Smooth muscle cell (in vitro differentiated cells): ENCODE measurements at regions not wholly inside any gene's neighbourhood (a gene's known extent, or its start where the extent isn't known, plus 50 kb on each side); places are given as distances from the start of the nearest gene placed in this dataset.

ENCODE experiments used
- DNase-seq: peaks from one replicate; lab custom pipeline; 2025; ENCODE audit not compliant: unreplicated experiment; lab: John Stamatoyannopoulos, UW
- H2AFZ ChIP-seq: fragments of 200-600 bp; sonication (generic); 2 replicates; pipeline ENCODE4 v1.6.0; 2016; ENCODE audit warnings: antibody characterized with exemption, low read depth, mild to moderate bottlenecking
- H3F3A ChIP-seq: fragments of 200-600 bp; sonication (generic); 2 replicates; pipeline ENCODE4 v1.6.0; 2017; ENCODE audit warnings: antibody characterized with exemption, low read depth
- H3K27ac ChIP-seq: fragments of 200-600 bp; sonication (generic); 2 replicates; pipeline ENCODE4 v1.5.1; 2016; ENCODE audit warnings: low read depth, mild to moderate bottlenecking
- H3K27me3 ChIP-seq: fragments of 200-600 bp; sonication (generic); 2 replicates; pipeline ENCODE4 v1.6.1; 2016; ENCODE audit warnings: low read depth, mild to moderate bottlenecking
- H3K36me3 ChIP-seq: fragments of 200-600 bp; sonication (generic); 2 replicates; pipeline ENCODE4 v1.5.1; 2016; ENCODE audit warnings: low read depth
- H3K4me1 ChIP-seq: fragments of 200-600 bp; sonication (generic); 2 replicates; pipeline ENCODE4 v1.5.1; 2016; ENCODE audit warnings: low read depth
- H3K4me2 ChIP-seq: fragments of 200-600 bp; sonication (generic); 2 replicates; pipeline ENCODE4 v1.6.0; 2016; ENCODE audit warnings: mild to moderate bottlenecking
- H3K4me3 ChIP-seq: fragments of 200-600 bp; sonication (generic); 2 replicates; pipeline ENCODE4 v1.5.1; 2016; ENCODE audit warnings: mild to moderate bottlenecking
- H3K79me2 ChIP-seq: fragments of 200-600 bp; sonication (generic); 2 replicates; pipeline ENCODE4 v1.6.0; 2016; ENCODE audit warnings: low read depth, mild to moderate bottlenecking
- H3K9ac ChIP-seq: fragments of 200-600 bp; sonication (generic); 2 replicates; pipeline ENCODE4 v1.6.0; 2016; ENCODE audit warnings: low read depth
- H3K9me3 ChIP-seq: fragments of 200-600 bp; sonication (generic); replicated peaks from 2 replicates; pipeline ENCODE4 v1.5.1; 2016; ENCODE audit warnings: low read depth
- H4K20me1 ChIP-seq: fragments of 200-600 bp; sonication (generic); 2 replicates; pipeline ENCODE4 v1.6.0; 2016; ENCODE audit warnings: low read depth
- CTCF ChIP-seq: fragments of 200-600 bp; sonication (generic); IDR thresholded peaks from 2 replicates; pipeline ENCODE4 v1.5.1; 2017; ENCODE audit warnings: borderline replicate concordance, mild to moderate bottlenecking, antibody characterized with exemption; ENCODE audit not compliant: insufficient read depth, poor library complexity, severe bottlenecking
- WGBS: methylation state at CpG from one replicate; pipeline ENCODE4 v1.1.7; 2016; ENCODE audit warnings: low lambda C conversion rate; 5-methylcytosine and 5-hydroxymethylcytosine counted together

- Histone ChIP-seq H2AFZ (peak overlapping the region; percentile 81), H3K27me3 (no peaks in the 10 kb centered on the region), H3K9ac (no peak overlapping the region), H3K27ac (no peak overlapping the region), H3K79me2 (no peaks in the 10 kb centered on the region), H3K4me2 (peak overlapping the region; percentile 77), H3K9me3 (no peaks in the 10 kb centered on the region), H3K4me3 (no peak overlapping the region), H3K36me3 (no peaks in the 10 kb centered on the region), H4K20me1 (no peaks in the 10 kb centered on the region), H3F3A (peaks cover 6% of the 10 kb centered on the region), H3K4me1 (peaks cover 5% of the 10 kb centered on the region)
- WGBS = 4% methylated on average over 3 of the region's 3 CpGs
- peak; percentile 92 for TF ChIP-seq CTCF
- no peak for DNase-seq
Measured at GRCh38 chr9:26326563-26326962, 566.0 kb downstream of the CAAP1 start.

GRCh38 chr9:26325444-26325829 lies 567.2 kb downstream of the CAAP1 start:
- peaks cover 5% of the 10 kb centered on the region for H3K4me1 ChIP-seq
- TF ChIP-seq CTCF = no peak
- H4K20me1 ChIP-seq = no peaks in the 10 kb centered on the region
- H2AFZ ChIP-seq = peak overlapping the region; percentile 81
- H3K4me2 ChIP-seq = peak overlapping the region; percentile 77
- no peak overlapping the region for H3K4me3 ChIP-seq
- peak overlapping the region; percentile 61 for H3K27ac ChIP-seq
- peaks cover 6% of the 10 kb centered on the region for H3F3A ChIP-seq
- no peaks in the 10 kb centered on the region for H3K27me3 ChIP-seq
- H3K79me2 ChIP-seq = no peaks in the 10 kb centered on the region
- peak overlapping the region; percentile 10 for H3K9ac ChIP-seq
- H3K36me3 ChIP-seq = no peaks in the 10 kb centered on the region
- DNase-seq = no peak
- no peaks in the 10 kb centered on the region for H3K9me3 ChIP-seq

- peak overlapping the region; percentile 81 for H2AFZ ChIP-seq
- H3K9me3 ChIP-seq = no peaks in the 10 kb centered on the region
- 39% methylated on average over 10 of the region's 10 CpGs for whole genome bisulfite sequencing
- no peak for TF ChIP-seq CTCF
- H3F3A ChIP-seq = peaks cover 6% of the 10 kb centered on the region
- peaks cover 5% of the 10 kb centered on the region for H3K4me1 ChIP-seq
- H3K27ac ChIP-seq = peak overlapping the region; percentile 61
- H3K79me2 ChIP-seq = no peaks in the 10 kb centered on the region
- H3K27me3 ChIP-seq = no peaks in the 10 kb centered on the region
- no peak for DNase-seq
- no peaks in the 10 kb centered on the region for H4K20me1 ChIP-seq
- H3K4me2 ChIP-seq = peak overlapping the region; percentile 77
- peak overlapping the region; percentile 10 for H3K9ac ChIP-seq
- no peak overlapping the region for H3K4me3 ChIP-seq
- no peaks in the 10 kb centered on the region for H3K36me3 ChIP-seq
Measured at GRCh38 chr9:26324786-26325443, 567.7 kb downstream of the CAAP1 start.

GRCh38 chr9:26321935-26322334 lies 570.7 kb downstream of the CAAP1 start:
- no peaks in the 10 kb centered on the region for H4K20me1 ChIP-seq
- H3K4me1 ChIP-seq = peaks cover 5% of the 10 kb centered on the region

More at GRCh38 chr9:26321935-26322334, 570.7 kb downstream of the CAAP1 start:
- WGBS = 97% methylated on average over 3 of the region's 3 CpGs
- no peaks in the 10 kb centered on the region for H3K79me2 ChIP-seq
- H3K9me3 ChIP-seq = no peaks in the 10 kb centered on the region
- no peak overlapping the region for H3K4me2 ChIP-seq
- DNase-seq = no peak
- peaks cover 6% of the 10 kb centered on the region for H3F3A ChIP-seq
- H3K27ac ChIP-seq = no peak overlapping the region
- no peak for TF ChIP-seq CTCF
- no peak overlapping the region for H2AFZ ChIP-seq
- H3K27me3 ChIP-seq = no peaks in the 10 kb centered on the region
- H3K4me3 ChIP-seq = no peak overlapping the region
- no peak overlapping the region for H3K9ac ChIP-seq
- no peaks in the 10 kb centered on the region for H3K36me3 ChIP-seq
